ENCODE measurements at regions not wholly inside any gene's neighbourhood (a gene's known extent, or its start where the extent isn't known, plus 50 kb on each side); places are given as distances from the start of the nearest gene placed in this dataset.

DNA sequence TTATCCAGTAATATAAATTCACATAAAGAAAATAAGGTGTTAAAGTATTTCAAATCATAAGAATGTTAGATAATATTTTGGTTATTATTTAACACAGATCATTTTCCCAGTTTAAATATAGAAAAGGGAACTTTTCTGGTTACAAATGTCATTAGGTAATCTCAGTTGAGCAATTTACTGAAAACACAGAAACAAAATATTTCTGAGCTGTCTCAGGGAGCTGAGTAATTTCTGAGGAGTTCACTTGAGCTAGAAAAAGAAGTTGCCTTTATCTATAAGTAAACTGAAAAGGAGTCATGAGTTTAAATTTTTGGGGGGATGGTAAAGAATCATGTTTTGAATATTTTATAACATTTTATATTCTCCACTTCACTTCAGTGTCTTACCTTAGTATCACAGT is 855.4 kb upstream of the ARPP21 start (continued):
- TF ChIP-seq, protein P1, sequence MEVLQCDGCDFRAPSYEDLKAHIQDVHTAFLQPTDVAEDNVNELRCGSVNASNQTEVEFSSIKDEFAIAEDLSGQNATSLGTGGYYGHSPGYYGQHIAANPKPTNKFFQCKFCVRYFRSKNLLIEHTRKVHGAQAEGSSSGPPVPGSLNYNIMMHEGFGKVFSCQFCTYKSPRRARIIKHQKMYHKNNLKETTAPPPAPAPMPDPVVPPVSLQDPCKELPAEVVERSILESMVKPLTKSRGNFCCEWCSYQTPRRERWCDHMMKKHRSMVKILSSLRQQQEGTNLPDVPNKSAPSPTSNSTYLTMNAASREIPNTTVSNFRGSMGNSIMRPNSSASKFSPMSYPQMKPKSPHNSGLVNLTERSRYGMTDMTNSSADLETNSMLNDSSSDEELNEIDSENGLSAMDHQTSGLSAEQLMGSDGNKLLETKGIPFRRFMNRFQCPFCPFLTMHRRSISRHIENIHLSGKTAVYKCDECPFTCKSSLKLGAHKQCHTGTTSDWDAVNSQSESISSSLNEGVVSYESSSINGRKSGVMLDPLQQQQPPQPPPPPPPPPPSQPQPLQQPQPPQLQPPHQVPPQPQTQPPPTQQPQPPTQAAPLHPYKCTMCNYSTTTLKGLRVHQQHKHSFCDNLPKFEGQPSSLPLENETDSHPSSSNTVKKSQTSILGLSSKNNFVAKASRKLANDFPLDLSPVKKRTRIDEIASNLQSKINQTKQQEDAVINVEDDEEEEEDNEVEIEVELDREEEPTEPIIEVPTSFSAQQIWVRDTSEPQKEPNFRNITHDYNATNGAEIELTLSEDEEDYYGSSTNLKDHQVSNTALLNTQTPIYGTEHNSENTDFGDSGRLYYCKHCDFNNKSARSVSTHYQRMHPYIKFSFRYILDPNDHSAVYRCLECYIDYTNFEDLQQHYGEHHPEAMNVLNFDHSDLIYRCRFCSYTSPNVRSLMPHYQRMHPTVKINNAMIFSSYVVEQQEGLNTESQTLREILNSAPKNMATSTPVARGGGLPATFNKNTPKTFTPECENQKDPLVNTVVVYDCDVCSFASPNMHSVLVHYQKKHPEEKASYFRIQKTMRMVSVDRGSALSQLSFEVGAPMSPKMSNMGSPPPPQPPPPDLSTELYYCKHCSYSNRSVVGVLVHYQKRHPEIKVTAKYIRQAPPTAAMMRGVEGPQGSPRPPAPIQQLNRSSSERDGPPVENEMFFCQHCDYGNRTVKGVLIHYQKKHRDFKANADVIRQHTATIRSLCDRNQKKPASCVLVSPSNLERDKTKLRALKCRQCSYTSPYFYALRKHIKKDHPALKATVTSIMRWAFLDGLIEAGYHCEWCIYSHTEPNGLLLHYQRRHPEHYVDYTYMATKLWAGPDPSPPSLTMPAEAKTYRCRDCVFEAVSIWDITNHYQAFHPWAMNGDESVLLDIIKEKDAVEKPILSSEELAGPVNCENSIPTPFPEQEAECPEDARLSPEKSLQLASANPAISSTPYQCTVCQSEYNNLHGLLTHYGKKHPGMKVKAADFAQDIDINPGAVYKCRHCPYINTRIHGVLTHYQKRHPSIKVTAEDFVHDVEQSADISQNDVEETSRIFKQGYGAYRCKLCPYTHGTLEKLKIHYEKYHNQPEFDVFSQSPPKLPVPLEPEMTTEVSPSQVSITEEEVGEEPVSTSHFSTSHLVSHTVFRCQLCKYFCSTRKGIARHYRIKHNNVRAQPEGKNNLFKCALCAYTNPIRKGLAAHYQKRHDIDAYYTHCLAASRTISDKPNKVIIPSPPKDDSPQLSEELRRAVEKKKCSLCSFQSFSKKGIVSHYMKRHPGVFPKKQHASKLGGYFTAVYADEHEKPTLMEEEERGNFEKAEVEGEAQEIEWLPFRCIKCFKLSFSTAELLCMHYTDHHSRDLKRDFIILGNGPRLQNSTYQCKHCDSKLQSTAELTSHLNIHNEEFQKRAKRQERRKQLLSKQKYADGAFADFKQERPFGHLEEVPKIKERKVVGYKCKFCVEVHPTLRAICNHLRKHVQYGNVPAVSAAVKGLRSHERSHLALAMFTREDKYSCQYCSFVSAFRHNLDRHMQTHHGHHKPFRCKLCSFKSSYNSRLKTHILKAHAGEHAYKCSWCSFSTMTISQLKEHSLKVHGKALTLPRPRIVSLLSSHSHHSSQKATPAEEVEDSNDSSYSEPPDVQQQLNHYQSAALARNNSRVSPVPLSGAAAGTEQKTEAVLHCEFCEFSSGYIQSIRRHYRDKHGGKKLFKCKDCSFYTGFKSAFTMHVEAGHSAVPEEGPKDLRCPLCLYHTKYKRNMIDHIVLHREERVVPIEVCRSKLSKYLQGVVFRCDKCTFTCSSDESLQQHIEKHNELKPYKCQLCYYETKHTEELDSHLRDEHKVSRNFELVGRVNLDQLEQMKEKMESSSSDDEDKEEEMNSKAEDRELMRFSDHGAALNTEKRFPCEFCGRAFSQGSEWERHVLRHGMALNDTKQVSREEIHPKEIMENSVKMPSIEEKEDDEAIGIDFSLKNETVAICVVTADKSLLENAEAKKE (CRISPR knock-in tag; IDR thresholded peaks at IDR 0.05) = no peak
- TF ChIP-seq EZH2 (IDR thresholded peaks at IDR 0.05; ENCODE audit: low read depth, unreplicated experiment) = no peak
- TF ChIP-seq ZNF114 (CRISPR knock-in tag; IDR thresholded peaks at IDR 0.05) = no peak

DNA sequence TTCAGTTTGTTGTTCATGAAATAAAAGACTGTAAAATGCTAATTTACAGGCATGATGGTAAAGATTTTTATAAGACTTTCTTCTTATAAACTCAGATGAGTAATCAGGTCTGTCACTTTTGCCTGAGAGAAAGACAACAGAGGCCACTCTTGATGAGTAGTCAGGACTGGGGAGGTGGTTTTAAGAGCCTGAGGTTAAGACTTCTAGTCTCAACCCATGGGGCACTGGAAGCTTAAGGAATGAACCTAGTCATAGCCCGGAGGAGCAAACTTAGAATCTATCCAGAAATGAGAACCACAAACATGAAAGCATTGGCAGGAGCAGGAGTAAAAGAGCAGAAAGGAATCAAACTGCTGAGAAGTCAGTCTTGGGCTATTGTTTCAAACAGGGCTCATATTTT is 846.3 kb upstream of the ARPP21 start:
- Histone ChIP-seq H2AFZ (peak overlapping the region; percentile 32; the same call in 1 of the 2 replicates), H3K27me3 (ENCODE audit: insufficient read depth) (no peaks in the 10 kb centered on the region), H3K4me2 (no peak overlapping the region), H3K27ac (ENCODE audit: low read depth) (no peak overlapping the region), H3K36me3 (ENCODE audit: insufficient read depth) (no peaks in the 10 kb centered on the region), H4K20me1 (replicated peaks; ENCODE audit: insufficient read depth) (no peaks in the 10 kb centered on the region), H3K79me2 (replicated peaks; ENCODE audit: insufficient read depth) (no peaks in the 10 kb centered on the region), H3K9me2 (ENCODE audit: insufficient read depth) (peaks cover 11% of the 10 kb centered on the region), H3K4me1 (ENCODE audit: insufficient read depth) (no peaks in the 10 kb centered on the region), H3F3A (replicated peaks; ENCODE audit: low read depth) (no peaks in the 10 kb centered on the region), H3K4me3 (no peak overlapping the region)
- no peaks in the 10 kb centered on the region; the same call in 2 of the 3 replicates for H3K4me1 Mint-ChIP-seq
- ATAC-seq (no peak), DNase-seq (ENCODE audit: low spot score) (no peak)
- H3K36me3 Mint-ChIP-seq (ENCODE audit: low read depth) = no peaks in the 10 kb centered on the region
- H3K27me3 Mint-ChIP-seq (ENCODE audit: insufficient read depth, low read depth, poor library complexity) = peaks cover under 1% of the 10 kb centered on the region
- no peak overlapping the region for H3K4me3 Mint-ChIP-seq
- no peak overlapping the region for H3K27ac Mint-ChIP-seq
- no peaks in the 10 kb centered on the region for H3K9me3 Mint-ChIP-seq
- TF ChIP-seq, protein P2, sequence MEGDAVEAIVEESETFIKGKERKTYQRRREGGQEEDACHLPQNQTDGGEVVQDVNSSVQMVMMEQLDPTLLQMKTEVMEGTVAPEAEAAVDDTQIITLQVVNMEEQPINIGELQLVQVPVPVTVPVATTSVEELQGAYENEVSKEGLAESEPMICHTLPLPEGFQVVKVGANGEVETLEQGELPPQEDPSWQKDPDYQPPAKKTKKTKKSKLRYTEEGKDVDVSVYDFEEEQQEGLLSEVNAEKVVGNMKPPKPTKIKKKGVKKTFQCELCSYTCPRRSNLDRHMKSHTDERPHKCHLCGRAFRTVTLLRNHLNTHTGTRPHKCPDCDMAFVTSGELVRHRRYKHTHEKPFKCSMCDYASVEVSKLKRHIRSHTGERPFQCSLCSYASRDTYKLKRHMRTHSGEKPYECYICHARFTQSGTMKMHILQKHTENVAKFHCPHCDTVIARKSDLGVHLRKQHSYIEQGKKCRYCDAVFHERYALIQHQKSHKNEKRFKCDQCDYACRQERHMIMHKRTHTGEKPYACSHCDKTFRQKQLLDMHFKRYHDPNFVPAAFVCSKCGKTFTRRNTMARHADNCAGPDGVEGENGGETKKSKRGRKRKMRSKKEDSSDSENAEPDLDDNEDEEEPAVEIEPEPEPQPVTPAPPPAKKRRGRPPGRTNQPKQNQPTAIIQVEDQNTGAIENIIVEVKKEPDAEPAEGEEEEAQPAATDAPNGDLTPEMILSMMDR (conservative IDR thresholded peaks at IDR 0.05; ENCODE audit: low read depth in 2 of 2) = no peak
- TF ChIP-seq JUNB (IDR thresholded peaks at IDR 0.05; ENCODE audit: unreplicated experiment) (no peak), CREB1 (CRISPR knock-in tag; IDR thresholded peaks at IDR 0.05; ENCODE audit: low read depth) (no peak), EZH2phosphoT487 (IDR thresholded peaks at IDR 0.05; ENCODE audit: unreplicated experiment) (no peak), ZNF114 (CRISPR knock-in tag; IDR thresholded peaks at IDR 0.05) (no peak)
- TF ChIP-seq, protein P3, sequence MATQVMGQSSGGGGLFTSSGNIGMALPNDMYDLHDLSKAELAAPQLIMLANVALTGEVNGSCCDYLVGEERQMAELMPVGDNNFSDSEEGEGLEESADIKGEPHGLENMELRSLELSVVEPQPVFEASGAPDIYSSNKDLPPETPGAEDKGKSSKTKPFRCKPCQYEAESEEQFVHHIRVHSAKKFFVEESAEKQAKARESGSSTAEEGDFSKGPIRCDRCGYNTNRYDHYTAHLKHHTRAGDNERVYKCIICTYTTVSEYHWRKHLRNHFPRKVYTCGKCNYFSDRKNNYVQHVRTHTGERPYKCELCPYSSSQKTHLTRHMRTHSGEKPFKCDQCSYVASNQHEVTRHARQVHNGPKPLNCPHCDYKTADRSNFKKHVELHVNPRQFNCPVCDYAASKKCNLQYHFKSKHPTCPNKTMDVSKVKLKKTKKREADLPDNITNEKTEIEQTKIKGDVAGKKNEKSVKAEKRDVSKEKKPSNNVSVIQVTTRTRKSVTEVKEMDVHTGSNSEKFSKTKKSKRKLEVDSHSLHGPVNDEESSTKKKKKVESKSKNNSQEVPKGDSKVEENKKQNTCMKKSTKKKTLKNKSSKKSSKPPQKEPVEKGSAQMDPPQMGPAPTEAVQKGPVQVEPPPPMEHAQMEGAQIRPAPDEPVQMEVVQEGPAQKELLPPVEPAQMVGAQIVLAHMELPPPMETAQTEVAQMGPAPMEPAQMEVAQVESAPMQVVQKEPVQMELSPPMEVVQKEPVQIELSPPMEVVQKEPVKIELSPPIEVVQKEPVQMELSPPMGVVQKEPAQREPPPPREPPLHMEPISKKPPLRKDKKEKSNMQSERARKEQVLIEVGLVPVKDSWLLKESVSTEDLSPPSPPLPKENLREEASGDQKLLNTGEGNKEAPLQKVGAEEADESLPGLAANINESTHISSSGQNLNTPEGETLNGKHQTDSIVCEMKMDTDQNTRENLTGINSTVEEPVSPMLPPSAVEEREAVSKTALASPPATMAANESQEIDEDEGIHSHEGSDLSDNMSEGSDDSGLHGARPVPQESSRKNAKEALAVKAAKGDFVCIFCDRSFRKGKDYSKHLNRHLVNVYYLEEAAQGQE (IDR thresholded peaks at IDR 0.05; ENCODE audit: unreplicated experiment) = no peak

Measured in GM23338 (cell line).